Liver (tissue), 8 donors: ENCODE measurements at regions not wholly inside any gene's neighbourhood (a gene's known extent, or its start where the extent isn't known, plus 50 kb on each side); places are given as distances from the start of the nearest gene placed in this dataset.

Experiments used
- DNase-seq: peaks from one replicate; pipeline ENCODE4 v3.0.0-alpha.2; 2017; ENCODE audit warnings: low spot score
- H3K27ac ChIP-seq, 2 donors: one replicate each; pipeline ENCODE4 v1.7.0; 2013; ENCODE audit warnings: inconsistent platforms in 2 of 2, low read length in 2 of 2, control low read depth in 1 of 2, low read depth in 1 of 2, mild to moderate bottlenecking in 1 of 2
- H3K27me3 ChIP-seq, 4 donors: one replicate each; pipeline versions ENCODE4 v1.6.1 to v1.7.0; 2013; ENCODE audit warnings: low read length in 3 of 4, inconsistent platforms in 1 of 4, mild to moderate bottlenecking in 1 of 4, moderate library complexity in 1 of 4; ENCODE audit not compliant: control insufficient read depth in 4 of 4, insufficient read depth in 4 of 4
- H3K36me3 ChIP-seq, 4 donors: one replicate each; pipeline versions ENCODE4 v1.6.1 to v1.7.0; 2013; ENCODE audit warnings: low read length in 3 of 4, mild to moderate bottlenecking in 3 of 4, low read depth in 1 of 4, moderate library complexity in 1 of 4; ENCODE audit not compliant: control insufficient read depth in 4 of 4, insufficient read depth in 3 of 4
- H3K4me1 ChIP-seq, 4 donors: one replicate each; pipeline versions ENCODE4 v1.6.1 to v1.7.0; 2013; ENCODE audit warnings: low read length in 3 of 4, mild to moderate bottlenecking in 3 of 4, moderate library complexity in 1 of 4; ENCODE audit not compliant: control insufficient read depth in 4 of 4, insufficient read depth in 4 of 4
- H3K4me3 ChIP-seq, 3 donors: one replicate each; pipeline versions ENCODE4 v1.6.1 to v1.7.0; 2013; ENCODE audit warnings: low read length in 3 of 3, control low read depth in 1 of 3, low read depth in 1 of 3, mild to moderate bottlenecking in 1 of 3
- H3K9ac ChIP-seq, 2 donors: one replicate each; pipeline ENCODE4 v1.7.0; 2013; ENCODE audit warnings: low read length in 2 of 2, mild to moderate bottlenecking in 2 of 2, moderate library complexity in 2 of 2, control low read depth in 1 of 2, low read depth in 1 of 2
- H3K9me3 ChIP-seq, 4 donors: one replicate each; pipeline versions ENCODE4 v1.6.1 to v1.7.0; 2013; ENCODE audit warnings: low read length in 3 of 4; ENCODE audit not compliant: control insufficient read depth in 4 of 4
- ATF3 ChIP-seq: IDR thresholded peaks from 2 replicates; pipeline ENCODE4 v1.6.1; 2016; ENCODE audit warnings: antibody characterized with exemption
- CTCF ChIP-seq: fragments of 150-350 bp; IDR thresholded peaks from 2 replicates; pipeline ENCODE4 v1.5.1; 2017; ENCODE audit warnings: improper control_type of control experiment, low read depth, low read length; ENCODE audit not compliant: missing input control
- EGR1 ChIP-seq, 2 donors: IDR thresholded peaks; 2 replicates each; pipeline ENCODE4 v1.6.1; 2016 to 2018; ENCODE audit warnings: antibody characterized with exemption in 2 of 2, low read depth in 2 of 2
- FOXA1 ChIP-seq: IDR thresholded peaks from 2 replicates; pipeline ENCODE4 v1.6.1; 2016; ENCODE audit warnings: antibody characterized with exemption
- FOXA2 ChIP-seq: IDR thresholded peaks from 2 replicates; pipeline ENCODE4 v1.6.1; 2016; ENCODE audit warnings: antibody characterized with exemption
- GABPA ChIP-seq, 2 donors: IDR thresholded peaks in 1 of 2; conservative IDR thresholded peaks in 1 of 2; 2 replicates each; pipeline ENCODE4 v1.6.1; 2016; ENCODE audit warnings: antibody characterized with exemption in 2 of 2, mild to moderate bottlenecking in 1 of 2, moderate library complexity in 1 of 2
- JUND ChIP-seq, 2 donors: IDR thresholded peaks; 2 replicates each; pipeline ENCODE4 v1.6.1; 2016; ENCODE audit warnings: antibody characterized with exemption in 2 of 2
- RAD21 ChIP-seq, 2 donors: IDR thresholded peaks; 2 replicates each; pipeline ENCODE4 v1.6.1; 2016; ENCODE audit warnings: antibody characterized with exemption in 2 of 2, mild to moderate bottlenecking in 2 of 2
- REST ChIP-seq: IDR thresholded peaks from 2 replicates; pipeline ENCODE4 v1.6.1; 2016; ENCODE audit warnings: antibody characterized with exemption, mild to moderate bottlenecking
- RXRA ChIP-seq, 2 donors: IDR thresholded peaks; 2 replicates each; pipeline ENCODE4 v1.6.1; 2017 to 2018; ENCODE audit warnings: antibody characterized with exemption in 2 of 2, mild to moderate bottlenecking in 1 of 2
- SP1 ChIP-seq: IDR thresholded peaks from 2 replicates; pipeline ENCODE4 v1.6.1; 2018; ENCODE audit warnings: antibody characterized with exemption, mild to moderate bottlenecking
- TAF1 ChIP-seq: conservative IDR thresholded peaks from 2 replicates; pipeline ENCODE4 v1.6.1; 2016; ENCODE audit warnings: antibody characterized with exemption, mild to moderate bottlenecking
- YY1 ChIP-seq: IDR thresholded peaks from 2 replicates; pipeline ENCODE4 v1.6.1; 2016; ENCODE audit warnings: antibody characterized with exemption, mild to moderate bottlenecking
- WGBS: extraction: QIAGEN DNeasy Blood & Tissue Kit; methylation state at CpG from one replicate; pipeline ENCODE4 v1.1.7; 2013; 5-methylcytosine and 5-hydroxymethylcytosine counted together
- TF ChIP-seq, protein P1 (sequence below): IDR thresholded peaks from 2 replicates; pipeline ENCODE4 v1.6.1; 2016; ENCODE audit warnings: antibody characterized with exemption
- donor health status: healthy.
- donor health status: healthy.
- donor health status: healthy.
- donor health status: healthy.
- donor health status: healthy.

- Histone ChIP-seq H3K27ac (no peak overlapping the region), H3K9ac (no peak overlapping the region), H3K4me3 (no peak overlapping the region), H3K36me3 (no peaks in the 10 kb centered on the region), H3K9me3 (peaks cover 0 to 2% (median 0%) of the 10 kb centered on the region in 4 donors), H3K4me1 (no peaks in the 10 kb centered on the region), H3K27me3 (no peaks in the 10 kb centered on the region)
- DNase-seq: no peak
- TF ChIP-seq RAD21 (IDR thresholded peaks at IDR 0.05): no peak
- no peak for TF ChIP-seq FOXA1
- no peak for TF ChIP-seq EGR1 (IDR thresholded peaks at IDR 0.05; ENCODE audit: low read depth in 2 of 2)
- TF ChIP-seq TAF1: no peak
- no peak for TF ChIP-seq CTCF
These were observed 106.2 kb upstream of the SLC34A2 start for GRCh38 chr4:25549413-25549812.

- WGBS: 83% methylated on average over 5 of the region's 5 CpGs
- Histone ChIP-seq H3K9ac (no peak overlapping the region), H3K36me3 (no peaks in the 10 kb centered on the region), H3K4me1 (no peaks in the 10 kb centered on the region), H3K27me3 (no peaks in the 10 kb centered on the region), H3K27ac (no peak overlapping the region), H3K9me3 (peaks cover 0 to 2% (median 0%) of the 10 kb centered on the region in 4 donors), H3K4me3 (no peak overlapping the region)
- no peak for DNase-seq
- TF ChIP-seq JUND (IDR thresholded peaks at IDR 0.05) (no peak), FOXA2 (no peak), CTCF (no peak), ATF3 (no peak), FOXA1 (no peak), RXRA (IDR thresholded peaks at IDR 0.05) (no peak), TAF1 (no peak), YY1 (no peak), EGR1 (IDR thresholded peaks at IDR 0.05; ENCODE audit: low read depth in 2 of 2) (no peak)
These were observed 105.1 kb upstream of the SLC34A2 start for GRCh38 chr4:25550376-25551030.

- H3K9ac ChIP-seq: no peak overlapping the region
- 62% methylated on average over 4 of the region's 4 CpGs for WGBS
- no peaks in the 10 kb centered on the region for H3K27me3 ChIP-seq
- no peak overlapping the region for H3K4me3 ChIP-seq
- H3K4me1 ChIP-seq: no peaks in the 10 kb centered on the region
- peaks cover 0 to 2% (median 0%) of the 10 kb centered on the region in 4 donors for H3K9me3 ChIP-seq
- no peak for DNase-seq
- H3K36me3 ChIP-seq: no peaks in the 10 kb centered on the region
- no peak overlapping the region for H3K27ac ChIP-seq
- TF ChIP-seq GABPA (IDR thresholded peaks at IDR 0.05 in 1 of 2, conservative IDR thresholded peaks at IDR 0.05 in 1 of 2) (no peak), CTCF (no peak), RAD21 (IDR thresholded peaks at IDR 0.05) (no peak), SP1 (no peak), RXRA (IDR thresholded peaks at IDR 0.05) (no peak), JUND (IDR thresholded peaks at IDR 0.05) (no peak), REST (no peak)
- TF ChIP-seq, protein P1, sequence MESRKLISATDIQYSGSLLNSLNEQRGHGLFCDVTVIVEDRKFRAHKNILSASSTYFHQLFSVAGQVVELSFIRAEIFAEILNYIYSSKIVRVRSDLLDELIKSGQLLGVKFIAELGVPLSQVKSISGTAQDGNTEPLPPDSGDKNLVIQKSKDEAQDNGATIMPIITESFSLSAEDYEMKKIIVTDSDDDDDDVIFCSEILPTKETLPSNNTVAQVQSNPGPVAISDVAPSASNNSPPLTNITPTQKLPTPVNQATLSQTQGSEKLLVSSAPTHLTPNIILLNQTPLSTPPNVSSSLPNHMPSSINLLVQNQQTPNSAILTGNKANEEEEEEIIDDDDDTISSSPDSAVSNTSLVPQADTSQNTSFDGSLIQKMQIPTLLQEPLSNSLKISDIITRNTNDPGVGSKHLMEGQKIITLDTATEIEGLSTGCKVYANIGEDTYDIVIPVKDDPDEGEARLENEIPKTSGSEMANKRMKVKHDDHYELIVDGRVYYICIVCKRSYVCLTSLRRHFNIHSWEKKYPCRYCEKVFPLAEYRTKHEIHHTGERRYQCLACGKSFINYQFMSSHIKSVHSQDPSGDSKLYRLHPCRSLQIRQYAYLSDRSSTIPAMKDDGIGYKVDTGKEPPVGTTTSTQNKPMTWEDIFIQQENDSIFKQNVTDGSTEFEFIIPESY: no peak
These were observed 104.0 kb upstream of the SLC34A2 start for GRCh38 chr4:25551605-25552004.
